NT2/D1 (cell line): ENCODE measurements at regions not wholly inside any gene's neighbourhood (a gene's known extent, or its start where the extent isn't known, plus 50 kb on each side); places are given as distances from the start of the nearest gene placed in this dataset.

ENCODE experiments used
- DNase-seq: peaks from one replicate; pipeline ENCODE4 v3.0.0-alpha.2; 2011; ENCODE audit warnings: low read depth, low spot score
- H3K27me3 ChIP-seq: 2 replicates; pipeline ENCODE4 v1.6.0; 2011; ENCODE audit warnings: mild to moderate bottlenecking; ENCODE audit not compliant: insufficient read length, insufficient read depth
- H3K36me3 ChIP-seq: 2 replicates; pipeline ENCODE4 v1.6.1; 2011; ENCODE audit warnings: mild to moderate bottlenecking, low read length, mixed read lengths; ENCODE audit not compliant: insufficient read depth, insufficient read length
- H3K4me1 ChIP-seq: 2 replicates; pipeline ENCODE4 v1.5.1; 2011; ENCODE audit not compliant: insufficient read depth, insufficient read length
- H3K4me3 ChIP-seq: 2 replicates; pipeline ENCODE4 v1.5.1; 2011; ENCODE audit warnings: low read depth; ENCODE audit not compliant: insufficient read length
- H3K9ac ChIP-seq: 2 replicates; pipeline ENCODE4 v1.6.0; 2011; ENCODE audit warnings: low read depth; ENCODE audit not compliant: insufficient read length
- H3K9me3 ChIP-seq: 2 replicates; pipeline ENCODE4 v1.5.1; 2011; ENCODE audit warnings: mild to moderate bottlenecking, low read length; ENCODE audit not compliant: insufficient read depth
- SUZ12 ChIP-seq: IDR thresholded peaks from 2 replicates; pipeline ENCODE4 v1.6.1; 2011; ENCODE audit not compliant: insufficient read length, insufficient read depth; ENCODE audit errors: extremely low read depth
- YY1 ChIP-seq: IDR thresholded peaks from 2 replicates; pipeline ENCODE4 v1.6.1; 2011; ENCODE audit not compliant: insufficient read length, insufficient read depth
- ZNF274 ChIP-seq: IDR thresholded peaks from 2 replicates; pipeline ENCODE4 v1.6.1; 2011; ENCODE audit warnings: mild to moderate bottlenecking, low read depth, low read length

DNA sequence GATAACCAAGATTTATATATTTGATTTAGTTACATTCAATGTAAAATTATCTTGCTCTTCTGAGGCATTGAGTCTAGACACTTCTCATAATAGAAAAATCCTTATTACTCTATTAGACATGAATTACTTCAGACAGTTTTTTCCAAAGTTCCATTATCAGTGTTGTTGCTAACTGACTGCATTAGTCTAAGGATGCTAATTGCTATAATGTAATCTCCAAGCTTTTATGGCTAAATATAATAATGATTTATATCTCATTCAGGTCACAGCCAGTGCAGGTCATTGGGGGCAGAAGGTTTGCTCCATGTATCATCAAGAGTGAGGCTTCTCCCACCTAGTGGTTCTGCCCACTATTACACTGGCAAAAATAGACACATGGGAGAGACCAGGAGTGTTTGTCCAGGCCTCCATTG, 377.2 kb upstream of the DDI1 start:
- H3K9ac ChIP-seq = no peak overlapping the region
- no peaks in the 10 kb centered on the region for H3K27me3 ChIP-seq
- TF ChIP-seq ZNF274 = no peak
- no peak for TF ChIP-seq SUZ12
- no peak overlapping the region for H3K4me3 ChIP-seq
- no peaks in the 10 kb centered on the region for H3K9me3 ChIP-seq
- H3K36me3 ChIP-seq = no peaks in the 10 kb centered on the region
- DNase-seq = no peak
- no peaks in the 10 kb centered on the region for H3K4me1 ChIP-seq

DNA sequence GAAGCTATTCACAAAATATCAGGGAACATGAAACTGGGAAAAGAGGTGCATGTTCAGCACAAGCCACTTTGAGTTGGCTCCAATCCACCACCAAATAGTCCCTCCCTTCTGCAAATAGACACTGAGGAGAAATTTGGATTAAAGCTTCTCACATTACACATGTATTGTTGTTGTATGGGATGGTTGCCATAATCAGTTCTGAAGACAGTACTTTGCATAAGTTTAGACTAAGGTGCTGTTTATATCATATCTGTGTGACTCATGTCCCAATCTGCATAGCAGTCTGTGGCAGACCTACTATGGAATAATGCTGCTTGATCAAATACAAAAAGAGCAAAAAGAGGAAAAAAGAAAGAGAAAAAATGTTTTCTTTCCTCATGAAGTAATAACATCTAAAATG, 376.7 kb upstream of the DDI1 start:
- DNase-seq = no peak
- no peaks in the 10 kb centered on the region for H3K4me1 ChIP-seq
- H3K9ac ChIP-seq = no peak overlapping the region
- no peaks in the 10 kb centered on the region for H3K27me3 ChIP-seq
- H3K36me3 ChIP-seq = no peaks in the 10 kb centered on the region
- no peaks in the 10 kb centered on the region for H3K9me3 ChIP-seq
- TF ChIP-seq SUZ12 (no peak), YY1 (no peak), ZNF274 (no peak)
- H3K4me3 ChIP-seq = no peak overlapping the region

DNA sequence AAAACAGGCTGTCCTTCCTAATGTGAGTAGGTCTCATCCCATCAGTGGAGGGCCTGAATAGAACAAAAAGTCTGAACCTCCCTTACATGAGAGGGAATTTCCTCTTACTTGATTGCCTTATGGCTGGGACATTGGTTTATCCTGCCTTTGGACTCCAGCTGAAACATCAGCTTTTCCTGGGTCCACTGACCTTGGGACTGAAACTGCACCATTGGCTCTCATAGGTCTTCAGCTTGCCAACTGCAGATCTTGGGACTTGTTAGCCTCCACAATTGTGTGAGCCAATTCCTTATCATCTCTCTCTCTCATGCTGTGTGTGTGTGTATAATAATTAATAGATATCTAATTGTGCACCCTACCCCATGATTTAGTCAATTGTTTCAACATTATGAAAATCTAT, 375.3 kb upstream of the DDI1 start:
- Histone ChIP-seq H3K9ac (no peak overlapping the region), H3K27me3 (no peaks in the 10 kb centered on the region), H3K36me3 (no peaks in the 10 kb centered on the region), H3K9me3 (no peaks in the 10 kb centered on the region), H3K4me3 (no peak overlapping the region), H3K4me1 (no peaks in the 10 kb centered on the region)
- TF ChIP-seq YY1 = no peak
- TF ChIP-seq ZNF274 = no peak
- TF ChIP-seq SUZ12 = no peak
- no peak for DNase-seq

DNA sequence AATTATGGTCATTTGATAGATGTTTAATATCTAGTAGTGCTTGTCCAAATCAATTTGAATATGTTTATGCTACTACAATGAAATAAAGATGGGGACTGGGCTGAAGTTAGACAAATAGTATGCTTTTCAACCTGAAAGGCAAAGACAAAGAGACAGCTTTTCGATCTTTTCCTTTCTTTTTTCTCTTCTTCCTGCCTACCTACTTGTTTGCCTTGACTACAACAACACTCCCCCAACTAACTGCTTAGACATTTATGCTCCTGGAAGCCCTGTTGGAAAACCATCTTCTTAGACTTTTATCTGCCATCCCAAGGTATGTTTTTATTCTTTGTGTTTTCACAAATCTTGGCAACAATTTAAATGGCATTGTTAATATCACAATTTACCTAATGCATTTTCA, 374.4 kb upstream of the DDI1 start:
- no peak for DNase-seq
- H3K27me3 ChIP-seq = no peaks in the 10 kb centered on the region
- no peaks in the 10 kb centered on the region for H3K4me1 ChIP-seq
- no peaks in the 10 kb centered on the region for H3K36me3 ChIP-seq
- TF ChIP-seq YY1 = no peak
- H3K4me3 ChIP-seq = no peak overlapping the region
- H3K9me3 ChIP-seq = no peaks in the 10 kb centered on the region
- H3K9ac ChIP-seq = no peak overlapping the region

DNA sequence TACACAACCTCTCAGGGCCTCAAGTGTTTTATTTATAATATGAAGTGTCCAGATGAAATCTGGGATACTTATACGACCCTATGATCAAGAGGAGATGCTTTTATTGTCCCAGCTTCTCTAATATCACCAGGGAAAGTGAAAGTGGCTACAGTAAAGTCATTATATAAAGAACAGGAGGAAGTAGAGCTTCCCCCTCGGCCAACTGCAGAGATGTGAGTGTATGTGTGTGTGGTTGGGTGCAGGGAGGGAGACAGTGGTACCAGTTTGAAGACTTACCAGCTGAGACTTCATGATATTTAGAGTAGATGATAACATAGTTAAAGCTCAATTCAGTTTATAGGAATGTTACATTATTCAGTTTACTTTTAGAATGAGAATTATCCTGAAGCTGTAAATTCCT, 373.6 kb upstream of the DDI1 start:
- no peaks in the 10 kb centered on the region for H3K4me1 ChIP-seq
- H3K27me3 ChIP-seq = no peaks in the 10 kb centered on the region
- H3K9ac ChIP-seq = no peak overlapping the region
- no peak for TF ChIP-seq YY1
- no peak for TF ChIP-seq ZNF274
- no peak for TF ChIP-seq SUZ12
- H3K36me3 ChIP-seq = no peaks in the 10 kb centered on the region
- no peak for DNase-seq
- H3K9me3 ChIP-seq = no peaks in the 10 kb centered on the region
- H3K4me3 ChIP-seq = no peak overlapping the region

DNA sequence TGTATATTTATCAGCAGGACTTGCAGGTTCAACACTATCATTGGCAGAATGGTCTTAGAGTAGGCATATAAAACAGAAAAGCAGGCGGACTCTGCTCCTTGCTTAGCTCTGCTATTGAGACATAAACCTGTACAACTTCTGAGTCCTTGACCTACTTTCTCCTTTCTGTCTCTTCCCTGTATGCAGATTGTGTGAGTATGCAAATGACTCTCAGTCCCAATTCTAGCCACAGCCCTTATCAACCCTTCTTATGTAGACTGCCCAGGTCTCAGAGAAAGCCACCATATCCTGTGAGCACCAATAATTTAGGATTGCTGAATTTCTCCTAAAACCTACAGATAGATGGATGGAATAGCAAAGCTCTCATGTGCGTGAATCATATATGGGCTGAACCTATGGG, 367.6 kb upstream of the DDI1 start:
- Histone ChIP-seq H3K9me3 (no peaks in the 10 kb centered on the region), H3K9ac (no peak overlapping the region), H3K4me1 (no peaks in the 10 kb centered on the region), H3K27me3 (no peaks in the 10 kb centered on the region), H3K36me3 (no peaks in the 10 kb centered on the region), H3K4me3 (no peak overlapping the region)
- no peak for DNase-seq
- TF ChIP-seq YY1 = no peak
- TF ChIP-seq SUZ12 = no peak
- no peak for TF ChIP-seq ZNF274

DNA sequence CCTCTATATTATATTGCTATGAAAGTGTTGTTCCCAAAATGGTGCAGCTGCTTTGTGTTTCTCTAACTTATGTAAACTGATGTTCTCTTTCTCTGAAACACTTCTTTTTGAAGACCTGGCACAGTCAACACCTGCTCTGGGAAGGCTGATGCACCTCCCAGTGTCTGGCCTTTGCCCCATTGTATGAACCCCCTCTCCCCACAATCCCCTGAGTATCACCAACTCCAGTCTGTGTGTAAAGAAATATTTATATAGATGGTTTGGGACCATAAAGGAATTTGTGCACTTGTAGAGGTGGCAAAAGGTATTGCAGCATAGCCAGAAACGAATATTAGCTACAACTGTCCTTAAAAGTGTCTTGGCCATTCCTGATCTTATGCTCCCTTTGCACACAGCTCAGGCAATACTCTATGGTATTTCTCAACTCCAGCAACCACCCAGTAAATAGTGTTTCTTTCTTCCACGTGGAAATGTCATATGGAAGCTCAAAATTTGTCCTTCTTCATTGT, 365.2 kb upstream of the DDI1 start:
- no peaks in the 10 kb centered on the region for H3K27me3 ChIP-seq
- H3K36me3 ChIP-seq = no peaks in the 10 kb centered on the region
- H3K9ac ChIP-seq = no peak overlapping the region
- H3K9me3 ChIP-seq = no peaks in the 10 kb centered on the region
- DNase-seq = no peak
- H3K4me3 ChIP-seq = no peak overlapping the region
- TF ChIP-seq SUZ12 (no peak), YY1 (no peak), ZNF274 (no peak)
- no peaks in the 10 kb centered on the region for H3K4me1 ChIP-seq

DNA sequence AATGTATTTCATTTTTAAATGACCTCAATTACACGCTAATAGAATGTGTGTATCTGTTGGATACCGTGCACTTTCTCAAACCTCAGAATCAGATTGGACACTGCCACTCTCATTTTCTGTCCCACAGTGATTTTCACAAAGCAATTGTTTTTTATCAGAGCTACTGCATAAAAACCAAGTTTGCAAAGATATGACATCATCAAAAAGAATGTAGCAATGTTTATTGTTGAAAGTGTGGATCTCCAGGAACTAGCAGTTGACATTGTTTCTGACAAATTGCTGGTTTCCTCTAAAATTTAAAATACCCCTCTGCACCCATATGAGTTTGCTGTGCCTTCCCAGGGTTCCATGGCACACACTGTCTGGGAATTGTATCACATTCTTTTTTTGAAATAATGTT, 362.7 kb upstream of the DDI1 start:
- Histone ChIP-seq H3K9ac (no peak overlapping the region), H3K9me3 (no peaks in the 10 kb centered on the region), H3K36me3 (no peaks in the 10 kb centered on the region), H3K4me3 (no peak overlapping the region), H3K4me1 (no peaks in the 10 kb centered on the region), H3K27me3 (no peaks in the 10 kb centered on the region)
- no peak for TF ChIP-seq YY1
- no peak for TF ChIP-seq ZNF274
- no peak for TF ChIP-seq SUZ12
- DNase-seq = no peak
